ENCODE measurements at regions not wholly inside any gene's neighbourhood (a gene's known extent, or its start where the extent isn't known, plus 50 kb on each side); places are given as distances from the start of the nearest gene placed in this dataset.

DNA sequence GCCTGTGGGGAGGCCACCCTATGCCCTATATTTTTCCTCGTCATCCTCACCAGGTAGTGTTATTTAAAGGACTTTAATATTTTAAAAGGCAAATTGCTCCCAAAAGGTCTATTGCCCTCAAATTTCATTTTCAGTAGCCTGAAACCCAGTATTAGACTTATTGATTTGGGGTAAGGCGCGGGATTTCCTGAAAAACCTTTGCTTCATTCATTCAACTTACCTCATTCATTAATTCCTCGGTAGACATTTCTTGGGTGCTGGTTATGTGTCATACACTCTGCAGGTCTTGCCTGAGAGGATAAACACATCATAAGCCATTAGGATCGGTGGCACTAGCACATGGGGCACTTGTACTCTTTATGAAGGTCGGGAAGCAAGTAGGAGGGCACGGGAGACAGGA is 99.2 kb downstream of the ARF6 start:
- Histone ChIP-seq H3K79me2 (ENCODE audit: insufficient read depth, low read depth, low read length) (no peaks in the 10 kb centered on the region), H3K9me3 (ENCODE audit: low read length) (no peaks in the 10 kb centered on the region), H3K27ac (ENCODE audit: low read depth, low read length, poor library complexity, severe bottlenecking) (no peak overlapping the region), H3K36me3 (ENCODE audit: insufficient read depth, low read length) (no peaks in the 10 kb centered on the region), H3K9me2 (ENCODE audit: insufficient read depth, low read length) (no peaks in the 10 kb centered on the region), H3K4me2 (ENCODE audit: low read length) (no peak overlapping the region), H2AFZ (ENCODE audit: low read length) (no peak overlapping the region), H4K20me1 (ENCODE audit: insufficient read depth, low read length) (no peaks in the 10 kb centered on the region), H3K4me1 (ENCODE audit: insufficient read depth, low read length, poor library complexity, severe bottlenecking) (peaks cover 10% of the 10 kb centered on the region), H3K4me3 (ENCODE audit: low read depth, low read length, poor library complexity, severe bottlenecking) (no peak overlapping the region)
- intact Hi-C loops (cut with micrococcal nuclease; ENCODE audit: unreplicated experiment) = no loop called here
- TF ChIP-seq, protein P1, sequence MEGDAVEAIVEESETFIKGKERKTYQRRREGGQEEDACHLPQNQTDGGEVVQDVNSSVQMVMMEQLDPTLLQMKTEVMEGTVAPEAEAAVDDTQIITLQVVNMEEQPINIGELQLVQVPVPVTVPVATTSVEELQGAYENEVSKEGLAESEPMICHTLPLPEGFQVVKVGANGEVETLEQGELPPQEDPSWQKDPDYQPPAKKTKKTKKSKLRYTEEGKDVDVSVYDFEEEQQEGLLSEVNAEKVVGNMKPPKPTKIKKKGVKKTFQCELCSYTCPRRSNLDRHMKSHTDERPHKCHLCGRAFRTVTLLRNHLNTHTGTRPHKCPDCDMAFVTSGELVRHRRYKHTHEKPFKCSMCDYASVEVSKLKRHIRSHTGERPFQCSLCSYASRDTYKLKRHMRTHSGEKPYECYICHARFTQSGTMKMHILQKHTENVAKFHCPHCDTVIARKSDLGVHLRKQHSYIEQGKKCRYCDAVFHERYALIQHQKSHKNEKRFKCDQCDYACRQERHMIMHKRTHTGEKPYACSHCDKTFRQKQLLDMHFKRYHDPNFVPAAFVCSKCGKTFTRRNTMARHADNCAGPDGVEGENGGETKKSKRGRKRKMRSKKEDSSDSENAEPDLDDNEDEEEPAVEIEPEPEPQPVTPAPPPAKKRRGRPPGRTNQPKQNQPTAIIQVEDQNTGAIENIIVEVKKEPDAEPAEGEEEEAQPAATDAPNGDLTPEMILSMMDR (conservative IDR thresholded peaks at IDR 0.05; ENCODE audit: low read length) = no peak
- no peak for TF ChIP-seq EZH2phosphoT487 (IDR thresholded peaks at IDR 0.05; ENCODE audit: borderline replicate concordance, low read depth, low read length)
- BruUV-seq (replicated peaks) = no TSS peak
- DNase-seq (ENCODE audit: low spot score) = no peak
- POLR2A ChIA-PET = interaction anchor here (1.3 to 15.9 kb wide), 2 partner anchors 8 to 17 kb away, joined by 9 to 261 read pairs; no protein-coding TSS in a partner anchor
- CTCF ChIA-PET (ENCODE audit: unreplicated experiment) = no interaction called here

DNA sequence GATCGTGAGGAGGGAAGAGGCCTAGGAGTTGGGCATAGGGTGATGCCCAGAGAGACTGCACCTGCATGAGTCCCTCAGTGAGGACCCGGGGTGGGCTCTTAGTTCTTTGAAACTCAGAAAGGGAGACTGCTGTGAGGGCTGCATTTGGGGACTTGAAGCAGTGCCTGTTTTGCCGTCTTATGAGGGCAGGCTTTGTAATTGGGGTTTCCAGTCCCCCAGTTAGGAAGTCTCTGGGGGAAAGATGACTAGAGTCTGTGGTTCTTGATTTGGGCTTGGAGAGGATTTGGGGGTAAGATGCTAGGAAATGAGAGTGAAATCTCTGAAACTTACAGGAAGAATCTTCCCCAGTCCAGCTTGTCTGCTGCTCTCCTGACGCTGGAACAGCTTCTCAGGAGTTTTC is 99.6 kb downstream of the ARF6 start:
- Histone ChIP-seq H3K9me3 (ENCODE audit: low read length) (no peaks in the 10 kb centered on the region), H3K9me2 (ENCODE audit: insufficient read depth, low read length) (no peaks in the 10 kb centered on the region), H3K4me2 (ENCODE audit: low read length) (no peak overlapping the region), H3K79me2 (ENCODE audit: insufficient read depth, low read depth, low read length) (no peaks in the 10 kb centered on the region), H3K36me3 (ENCODE audit: insufficient read depth, low read length) (no peaks in the 10 kb centered on the region), H3K4me3 (ENCODE audit: low read depth, low read length, poor library complexity, severe bottlenecking) (no peak overlapping the region), H2AFZ (ENCODE audit: low read length) (no peak overlapping the region), H3K4me1 (ENCODE audit: insufficient read depth, low read length, poor library complexity, severe bottlenecking) (peaks cover 10% of the 10 kb centered on the region), H4K20me1 (ENCODE audit: insufficient read depth, low read length) (no peaks in the 10 kb centered on the region), H3K27ac (ENCODE audit: low read depth, low read length, poor library complexity, severe bottlenecking) (no peak overlapping the region)
- TF ChIP-seq, protein P1 (conservative IDR thresholded peaks at IDR 0.05; ENCODE audit: low read length) = no peak
- TF ChIP-seq EZH2phosphoT487 (IDR thresholded peaks at IDR 0.05; ENCODE audit: borderline replicate concordance, low read depth, low read length) = no peak
- intact Hi-C loops (cut with micrococcal nuclease; ENCODE audit: unreplicated experiment) = no loop called here
- POLR2A ChIA-PET = interaction anchor here (15.9 kb wide), 1 partner anchor 17 kb away, joined by 261 read pairs; no protein-coding TSS in a partner anchor
- BruUV-seq (replicated peaks) = no TSS peak
- CTCF ChIA-PET (ENCODE audit: unreplicated experiment) = no interaction called here
- no peak for DNase-seq (ENCODE audit: low spot score)

DNA sequence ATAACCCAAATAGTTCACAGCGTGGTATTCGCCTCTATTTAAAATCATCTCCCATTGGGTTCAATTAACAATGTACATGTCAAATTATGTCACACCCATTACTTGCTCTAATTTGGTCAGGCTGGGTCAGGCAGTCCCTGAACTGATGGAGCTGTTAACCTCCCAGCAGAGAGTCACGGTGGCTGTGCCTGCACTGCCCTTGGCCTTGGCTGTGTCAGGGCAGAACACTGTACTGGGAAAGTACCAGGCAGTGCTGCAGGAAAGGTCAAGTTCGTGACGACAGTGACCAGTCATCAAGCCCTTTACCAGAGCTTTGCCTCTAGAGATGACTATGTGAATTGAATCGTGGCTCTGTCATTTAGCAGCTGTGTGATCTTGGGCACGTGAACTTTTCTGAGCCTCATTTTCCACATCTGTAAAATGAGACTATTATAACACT is 100.0 kb downstream of the ARF6 start:
- no peak overlapping the region for H3K4me2 ChIP-seq (ENCODE audit: low read length)
- TF ChIP-seq, protein P1 (conservative IDR thresholded peaks at IDR 0.05; ENCODE audit: low read length) = no peak
- no peak for TF ChIP-seq EZH2phosphoT487 (IDR thresholded peaks at IDR 0.05; ENCODE audit: borderline replicate concordance, low read depth, low read length)
- no peaks in the 10 kb centered on the region for H3K9me3 ChIP-seq (ENCODE audit: low read length)
- H3K27ac ChIP-seq (ENCODE audit: low read depth, low read length, poor library complexity, severe bottlenecking) = no peak overlapping the region
- intact Hi-C loops (cut with micrococcal nuclease; ENCODE audit: unreplicated experiment) = no loop called here
- no peak for DNase-seq (ENCODE audit: low spot score)
- H3K4me3 ChIP-seq (ENCODE audit: low read depth, low read length, poor library complexity, severe bottlenecking) = no peak overlapping the region
- no peaks in the 10 kb centered on the region for H3K79me2 ChIP-seq (ENCODE audit: insufficient read depth, low read depth, low read length)
- POLR2A ChIA-PET = interaction anchor here (15.9 kb wide), 1 partner anchor 18 kb away, joined by 261 read pairs; no protein-coding TSS in a partner anchor
- CTCF ChIA-PET (ENCODE audit: unreplicated experiment) = no interaction called here
- H4K20me1 ChIP-seq (ENCODE audit: insufficient read depth, low read length) = no peaks in the 10 kb centered on the region
- H2AFZ ChIP-seq (ENCODE audit: low read length) = no peak overlapping the region
- no peaks in the 10 kb centered on the region for H3K9me2 ChIP-seq (ENCODE audit: insufficient read depth, low read length)
- H3K4me1 ChIP-seq (ENCODE audit: insufficient read depth, low read length, poor library complexity, severe bottlenecking) = peaks cover 12% of the 10 kb centered on the region
- H3K36me3 ChIP-seq (ENCODE audit: insufficient read depth, low read length) = no peaks in the 10 kb centered on the region
- no TSS peak for BruUV-seq (replicated peaks)
